Natural killer cell (primary cell): ENCODE measurements at regions not wholly inside any gene's neighbourhood (a gene's known extent, or its start where the extent isn't known, plus 50 kb on each side); places are given as distances from the start of the nearest gene placed in this dataset.

Source experiments
- ATAC-seq, 3 donors: fragments of 150-1000 bp in 2 of 3; fragments of 200-7000 bp in 1 of 3; cut with Tn5 transposase; 1 replicate in 1 of 3; 2 replicates in 2 of 3; pipeline ENCODE4 v1.10.0; 2021; ENCODE audit warnings: mild to moderate bottlenecking in 2 of 3, moderate library complexity in 2 of 3
- DNase-seq, 2 donors: peaks; one replicate each; pipeline versions ENCODE4 v3.0.0 to v3.0.0-alpha.2; 2013 to 2021; ENCODE audit warnings: mixed read lengths in 1 of 2
- H3K27ac ChIP-seq: one replicate; pipeline ENCODE4 v1.5.1; 2013; ENCODE audit warnings: mild to moderate bottlenecking, low read length
- H3K27me3 ChIP-seq: one replicate; pipeline ENCODE4 v1.6.1; 2013; ENCODE audit warnings: low read length; ENCODE audit not compliant: control insufficient read depth, insufficient read depth
- H3K36me3 ChIP-seq: one replicate; pipeline ENCODE4 v1.6.1; 2013; ENCODE audit warnings: low read length; ENCODE audit not compliant: control insufficient read depth, insufficient read depth
- H3K4me1 ChIP-seq: one replicate; pipeline ENCODE4 v1.6.1; 2013; ENCODE audit warnings: low read length; ENCODE audit not compliant: control insufficient read depth, insufficient read depth
- H3K4me3 ChIP-seq: one replicate; pipeline ENCODE4 v1.5.1; 2013; ENCODE audit warnings: low read length
- H3K9me3 ChIP-seq: one replicate; pipeline ENCODE4 v1.6.1; 2013; ENCODE audit warnings: low read length; ENCODE audit not compliant: control insufficient read depth, insufficient read depth
- H3K27ac Mint-ChIP-seq, 2 donors: one replicate each; pipeline ENCODE4 v1.8.0; 2022; ENCODE audit warnings: mild to moderate bottlenecking in 2 of 2, mixed read lengths in 2 of 2, moderate library complexity in 1 of 2
- H3K27me3 Mint-ChIP-seq, 2 donors: one replicate each; pipeline ENCODE4 v1.8.0; 2022; ENCODE audit warnings: low read depth in 2 of 2, mixed read lengths in 2 of 2
- H3K36me3 Mint-ChIP-seq: one replicate; pipeline ENCODE4 v1.8.0; 2022; ENCODE audit warnings: mixed read lengths
- H3K4me1 Mint-ChIP-seq, 2 donors: one replicate each; pipeline ENCODE4 v1.8.0; 2022; ENCODE audit warnings: mixed read lengths in 2 of 2
- H3K4me3 Mint-ChIP-seq: one replicate; pipeline ENCODE4 v1.8.0; 2022; ENCODE audit warnings: mild to moderate bottlenecking, moderate library complexity, mixed read lengths
- H3K9me3 Mint-ChIP-seq, 2 donors: one replicate each; pipeline ENCODE4 v1.8.0; 2022; ENCODE audit warnings: mixed read lengths in 2 of 2
- WGBS: methylation state at CpG from one replicate; pipeline ENCODE4 v1.1.7; 2013; ENCODE audit warnings: missing lambda C conversion rate; ENCODE audit not compliant: insufficient coverage; 5-methylcytosine and 5-hydroxymethylcytosine counted together
- intact Hi-C: fragments of 100-400 bp; cut with micrococcal nuclease; formaldehyde crosslinking; loops from one replicate; pipeline ENCODE4 v1.14.2; 2022
- TF ChIP-seq, protein P1 (sequence below): fragments of 200-600 bp; IDR thresholded peaks from one replicate; pipeline ENCODE4 v1.8.0; 2022; ENCODE audit warnings: antibody characterized with exemption

DNA sequence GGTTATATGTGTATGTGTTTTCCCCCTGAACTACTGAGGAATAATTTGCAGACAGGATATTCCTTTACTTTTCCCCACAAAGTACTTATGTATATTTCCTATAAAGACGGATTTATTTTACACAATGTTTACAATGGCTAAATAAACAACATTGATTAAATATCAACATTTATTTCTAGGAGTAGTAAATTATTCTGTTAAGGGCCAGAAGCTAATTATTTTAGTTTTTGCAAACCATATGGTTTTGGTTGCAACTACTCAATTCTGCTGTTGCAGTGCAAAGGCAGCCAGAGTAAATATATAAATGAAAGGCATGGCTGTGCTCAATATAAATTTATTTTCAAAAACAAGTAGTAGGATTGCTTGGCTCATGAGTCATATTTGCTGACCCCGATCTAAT is 907.1 kb upstream of the MBL2 start:
- Mint-ChIP-seq H3K4me3 (no peak overlapping the region), H3K27me3 (no peaks in the 10 kb centered on the region), H3K27ac (no peak overlapping the region), H3K36me3 (no peaks in the 10 kb centered on the region), H3K9me3 (peaks cover 5 to 17% of the 10 kb centered on the region in 2 donors), H3K4me1 (no peaks in the 10 kb centered on the region)
- Histone ChIP-seq H3K4me1 (no peaks in the 10 kb centered on the region), H3K36me3 (no peaks in the 10 kb centered on the region), H3K4me3 (no peak overlapping the region), H3K27ac (no peak overlapping the region), H3K27me3 (no peaks in the 10 kb centered on the region), H3K9me3 (no peaks in the 10 kb centered on the region)
- ATAC-seq (no peak), DNase-seq (no peak)
- intact Hi-C loops: no loop called here
- TF ChIP-seq, protein P1, sequence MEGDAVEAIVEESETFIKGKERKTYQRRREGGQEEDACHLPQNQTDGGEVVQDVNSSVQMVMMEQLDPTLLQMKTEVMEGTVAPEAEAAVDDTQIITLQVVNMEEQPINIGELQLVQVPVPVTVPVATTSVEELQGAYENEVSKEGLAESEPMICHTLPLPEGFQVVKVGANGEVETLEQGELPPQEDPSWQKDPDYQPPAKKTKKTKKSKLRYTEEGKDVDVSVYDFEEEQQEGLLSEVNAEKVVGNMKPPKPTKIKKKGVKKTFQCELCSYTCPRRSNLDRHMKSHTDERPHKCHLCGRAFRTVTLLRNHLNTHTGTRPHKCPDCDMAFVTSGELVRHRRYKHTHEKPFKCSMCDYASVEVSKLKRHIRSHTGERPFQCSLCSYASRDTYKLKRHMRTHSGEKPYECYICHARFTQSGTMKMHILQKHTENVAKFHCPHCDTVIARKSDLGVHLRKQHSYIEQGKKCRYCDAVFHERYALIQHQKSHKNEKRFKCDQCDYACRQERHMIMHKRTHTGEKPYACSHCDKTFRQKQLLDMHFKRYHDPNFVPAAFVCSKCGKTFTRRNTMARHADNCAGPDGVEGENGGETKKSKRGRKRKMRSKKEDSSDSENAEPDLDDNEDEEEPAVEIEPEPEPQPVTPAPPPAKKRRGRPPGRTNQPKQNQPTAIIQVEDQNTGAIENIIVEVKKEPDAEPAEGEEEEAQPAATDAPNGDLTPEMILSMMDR: no peak
- WGBS: 100% methylated on average over 1 of the region's 2 CpGs

DNA sequence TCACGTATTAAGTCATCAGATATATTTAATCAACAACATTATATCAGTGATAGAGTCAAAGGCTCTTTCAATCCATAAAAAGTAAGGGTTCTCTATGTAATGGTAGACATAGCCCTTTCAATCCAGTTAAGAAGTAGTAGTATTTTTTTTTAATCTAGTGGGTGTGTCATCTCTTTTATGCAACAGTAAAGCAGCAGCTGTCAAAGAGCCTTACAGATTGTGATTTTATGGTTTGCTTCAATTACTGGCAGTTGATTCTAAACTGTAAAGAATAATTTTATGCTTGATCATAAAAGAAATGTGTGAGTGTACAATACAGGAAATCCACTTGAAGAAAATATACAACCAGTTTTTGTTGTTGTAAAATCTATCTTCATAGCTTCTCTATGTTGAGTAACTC is 902.6 kb upstream of the MBL2 start:
- WGBS: no CpG with 5 or more reads among the region's 1 CpG
- no peak for DNase-seq
- TF ChIP-seq, protein P1: no peak
- no peak for ATAC-seq
- Mint-ChIP-seq H3K9me3 (peaks cover 5 to 10% of the 10 kb centered on the region in 2 donors), H3K36me3 (no peaks in the 10 kb centered on the region), H3K27ac (no peak overlapping the region), H3K27me3 (no peaks in the 10 kb centered on the region), H3K4me3 (no peak overlapping the region), H3K4me1 (no peaks in the 10 kb centered on the region)
- no peak overlapping the region for H3K4me3 ChIP-seq
- intact Hi-C loops: no loop called here
- H3K9me3 ChIP-seq: no peaks in the 10 kb centered on the region
- H3K27me3 ChIP-seq: no peaks in the 10 kb centered on the region
- H3K4me1 ChIP-seq: no peaks in the 10 kb centered on the region
- no peak overlapping the region for H3K27ac ChIP-seq
- no peaks in the 10 kb centered on the region for H3K36me3 ChIP-seq

DNA sequence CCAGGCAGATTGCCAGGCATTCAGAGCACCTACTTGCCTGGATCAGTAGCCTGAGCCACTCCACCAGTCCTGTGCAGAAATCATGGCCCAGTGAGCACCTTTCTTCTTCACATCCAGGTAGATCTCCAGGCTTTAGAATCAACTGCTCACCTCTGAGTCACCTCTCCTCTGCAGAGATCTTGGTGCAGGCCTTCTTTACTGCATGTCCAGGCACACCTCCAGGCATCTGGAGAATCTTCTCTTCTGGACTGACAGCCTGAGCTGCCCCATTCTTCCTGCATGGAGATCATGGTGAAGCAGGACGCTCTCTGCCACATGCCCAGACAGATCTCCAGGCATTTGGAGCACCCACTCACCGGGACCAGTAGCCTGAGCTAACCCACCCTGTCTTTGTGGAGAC is 894.5 kb upstream of the MBL2 start:
- H3K4me1 Mint-ChIP-seq: no peaks in the 10 kb centered on the region
- 78% methylated on average over 2 of the region's 2 CpGs for WGBS
- TF ChIP-seq, protein P1: no peak
- DNase-seq (no peak), ATAC-seq (no peak)
- peaks cover 7 to 19% of the 10 kb centered on the region in 2 donors for H3K9me3 Mint-ChIP-seq
- no peak overlapping the region for H3K4me3 Mint-ChIP-seq
- no peaks in the 10 kb centered on the region for H3K27me3 Mint-ChIP-seq
- no peaks in the 10 kb centered on the region for H3K36me3 ChIP-seq
- H3K27me3 ChIP-seq: no peaks in the 10 kb centered on the region
- no peaks in the 10 kb centered on the region for H3K4me1 ChIP-seq
- no peak overlapping the region for H3K27ac Mint-ChIP-seq
- no peak overlapping the region for H3K4me3 ChIP-seq
- H3K9me3 ChIP-seq: peaks cover 13% of the 10 kb centered on the region
- no peaks in the 10 kb centered on the region for H3K36me3 Mint-ChIP-seq
- intact Hi-C loops: no loop called here
- H3K27ac ChIP-seq: no peak overlapping the region

DNA sequence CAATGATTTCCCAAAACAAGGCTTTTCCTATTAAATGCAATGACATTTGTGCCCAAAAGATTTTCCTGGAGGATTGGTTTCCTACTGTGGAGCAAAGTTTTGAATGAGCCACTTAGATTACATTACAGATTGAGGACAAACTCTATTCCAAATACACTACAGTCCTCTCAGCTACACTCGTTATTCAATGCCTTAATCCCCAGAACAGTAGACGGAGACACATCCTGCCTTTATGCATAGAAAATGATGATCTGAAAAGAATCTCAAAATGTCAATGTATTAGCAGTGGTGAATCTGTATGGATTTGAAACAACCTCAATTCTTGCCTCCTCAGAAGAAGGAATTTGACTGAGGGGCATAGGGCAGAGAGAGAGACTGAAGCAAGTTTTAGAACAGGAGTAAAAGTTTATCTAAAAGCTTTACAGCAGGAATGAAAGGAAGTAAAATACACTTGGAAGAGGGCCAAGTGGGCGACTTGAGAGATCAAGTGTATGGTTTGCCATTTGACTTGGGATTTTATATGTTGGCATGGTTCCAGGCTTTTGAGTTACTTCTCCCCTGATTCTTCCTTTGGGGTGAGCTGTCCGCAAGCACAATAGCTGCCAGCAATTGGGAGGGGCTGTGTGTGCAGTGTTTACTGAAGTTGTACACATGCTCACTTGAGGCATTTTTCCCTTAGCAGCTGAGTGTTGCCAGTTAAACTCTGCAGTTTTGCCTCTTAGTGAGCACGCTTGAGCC is 891.9 kb upstream of the MBL2 start:
- TF ChIP-seq, protein P1: no peak
- WGBS: 46% methylated on average over 5 of the region's 5 CpGs
- ATAC-seq: no peak
- H3K27ac Mint-ChIP-seq: no peak overlapping the region
- H3K27me3 Mint-ChIP-seq: no peaks in the 10 kb centered on the region
- H3K9me3 Mint-ChIP-seq: peaks cover 5 to 25% of the 10 kb centered on the region in 2 donors
- no peaks in the 10 kb centered on the region for H3K36me3 ChIP-seq
- DNase-seq: no peak
- no peaks in the 10 kb centered on the region for H3K36me3 Mint-ChIP-seq
- no peaks in the 10 kb centered on the region for H3K27me3 ChIP-seq
- no peaks in the 10 kb centered on the region for H3K4me1 Mint-ChIP-seq
- H3K4me3 ChIP-seq: no peak overlapping the region
- no peak overlapping the region for H3K27ac ChIP-seq
- no peak overlapping the region for H3K4me3 Mint-ChIP-seq
- no peaks in the 10 kb centered on the region for H3K4me1 ChIP-seq
- H3K9me3 ChIP-seq: peaks cover 13% of the 10 kb centered on the region
- intact Hi-C loops: no loop called here
